Cardiac fibroblast (primary cell): ENCODE measurements at regions not wholly inside any gene's neighbourhood (a gene's known extent, or its start where the extent isn't known, plus 50 kb on each side); places are given as distances from the start of the nearest gene placed in this dataset.

Experiments
- DNase-seq, 2 donors: peaks; one replicate each; pipeline versions ENCODE4 v3.0.0 to v3.0.0-alpha.2; 2010; ENCODE audit warnings: low read depth in 2 of 2
- H3K4me3 ChIP-seq, 2 donors: replicated peaks in 1 of 2; 1 replicate in 1 of 2; 2 replicates in 1 of 2; pipeline ENCODE4 v1.5.1; 2011; ENCODE audit warnings: low read depth in 2 of 2, low read length in 2 of 2, mild to moderate bottlenecking in 2 of 2, moderate library complexity in 1 of 2
- CTCF ChIP-seq: IDR thresholded peaks from one replicate; pipeline ENCODE4 v1.5.1; 2011; ENCODE audit warnings: low read depth, mild to moderate bottlenecking, low read length, inconsistent platforms

DNA sequence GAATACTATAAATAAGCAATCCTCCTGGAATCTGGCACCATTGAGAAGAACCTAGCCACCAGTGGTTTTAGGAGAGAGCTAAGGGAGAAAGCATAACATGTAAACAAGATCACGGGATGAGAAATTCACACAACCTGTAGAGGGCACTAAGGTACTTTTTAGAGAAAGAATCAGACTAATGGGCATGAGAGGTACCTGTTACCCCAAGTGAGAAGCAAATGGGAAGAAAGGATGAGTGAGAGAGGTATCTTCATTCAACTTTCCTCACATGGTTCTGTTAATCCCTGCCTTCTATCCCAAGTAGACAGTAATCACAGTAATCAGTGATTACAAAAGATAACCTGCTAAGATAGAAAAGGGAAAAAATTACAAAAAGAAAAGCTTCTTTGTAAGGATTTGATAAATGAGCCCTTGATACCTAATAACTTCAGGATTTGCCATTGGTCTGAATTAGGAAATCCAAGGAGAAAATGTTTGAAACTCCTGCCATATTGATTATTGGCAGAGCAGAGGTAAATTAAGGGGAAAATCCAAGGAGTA is 251.1 kb upstream of the ADGRL2 start:
- peak; percentile 52 for TF ChIP-seq CTCF
- DNase-seq: peak; percentile 74 to 75
- no peak overlapping the region for H3K4me3 ChIP-seq

GRCh38 chr1:81548918-81549587 is 251.7 kb upstream of the ADGRL2 start:
- TF ChIP-seq CTCF: no peak
- no peak for DNase-seq
- H3K4me3 ChIP-seq: no peak overlapping the region

DNA sequence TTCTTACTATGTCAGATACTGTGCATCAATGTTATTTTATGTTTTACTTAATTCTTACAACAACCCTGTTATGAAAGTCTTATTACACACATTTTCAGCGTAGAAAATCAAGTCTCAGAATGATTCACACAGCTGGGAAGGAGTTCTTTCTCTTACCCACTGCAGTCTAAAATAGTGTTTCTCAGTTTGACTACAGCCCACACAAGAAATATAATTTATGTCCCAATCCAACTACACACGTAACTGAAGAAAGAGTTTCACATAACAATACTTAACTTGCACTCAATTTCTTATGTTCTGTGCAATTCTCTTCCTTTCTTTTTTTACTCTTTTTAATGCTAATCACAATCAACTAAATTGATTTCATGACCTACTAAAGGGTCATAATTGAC is 252.8 kb upstream of the ADGRL2 start:
- TF ChIP-seq CTCF: no peak
- H3K4me3 ChIP-seq: no peak overlapping the region
- DNase-seq: peak in 1 of 2 donors; percentile 19

DNA sequence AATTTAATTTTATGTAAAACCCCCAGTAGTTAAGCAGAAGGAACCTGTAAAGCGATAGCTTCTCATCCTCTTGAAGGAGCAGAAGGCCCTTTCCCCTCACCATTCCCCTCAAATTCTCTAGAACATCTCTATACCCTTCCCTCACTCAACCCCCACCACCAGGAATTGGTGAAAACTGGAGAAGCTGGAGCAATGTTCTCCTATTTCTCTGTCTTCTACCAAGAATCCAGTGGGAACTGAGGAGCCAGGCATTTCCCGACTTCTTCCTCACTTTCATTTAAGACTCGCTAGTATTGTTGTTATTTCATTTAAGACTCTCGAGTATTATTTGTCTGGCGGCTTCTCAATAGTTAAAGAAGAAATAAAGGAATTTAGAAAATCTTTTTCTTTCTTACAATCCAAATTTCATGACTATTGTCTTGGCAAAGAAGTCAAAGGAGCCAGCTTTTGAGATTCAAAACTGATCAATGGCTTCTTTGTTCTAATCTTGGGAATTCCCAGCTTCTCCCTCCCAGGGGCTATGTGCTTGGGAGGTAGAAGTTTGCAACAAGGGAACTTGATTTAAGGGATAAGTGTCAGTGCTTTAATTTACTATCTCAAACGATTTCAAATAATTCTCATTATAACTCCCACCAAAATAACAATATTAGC is 253.3 kb upstream of the ADGRL2 start:
- H3K4me3 ChIP-seq: no peak overlapping the region
- no peak for TF ChIP-seq CTCF
- DNase-seq: no peak

GRCh38 chr1:81545734-81546133 is 255.0 kb upstream of the ADGRL2 start:
- no peak for TF ChIP-seq CTCF
- DNase-seq: no peak
- no peak overlapping the region for H3K4me3 ChIP-seq

DNA sequence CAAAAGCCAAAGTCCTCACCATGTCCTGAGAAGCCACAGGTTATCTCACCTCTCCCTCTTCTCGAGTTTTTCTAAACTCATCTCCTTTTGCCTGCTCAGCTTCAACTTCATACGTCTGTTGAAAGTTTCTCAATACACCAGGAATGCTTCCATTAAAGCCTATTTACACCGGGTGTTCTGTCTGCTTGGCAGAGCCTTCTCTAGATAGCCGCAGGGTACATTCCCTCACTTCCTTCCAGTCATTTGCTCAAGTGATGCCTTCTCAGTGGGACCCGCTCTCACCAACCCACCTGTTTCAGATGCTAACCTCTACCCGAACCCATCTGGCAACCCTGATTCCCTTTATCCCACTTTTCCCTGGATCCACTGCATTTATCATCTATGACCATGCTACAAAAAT is 257.0 kb upstream of the ADGRL2 start:
- DNase-seq: no peak
- no peak for TF ChIP-seq CTCF
- H3K4me3 ChIP-seq: no peak overlapping the region
